Ovary (tissue), 7 donors: ENCODE measurements at regions not wholly inside any gene's neighbourhood (a gene's known extent, or its start where the extent isn't known, plus 50 kb on each side); places are given as distances from the start of the nearest gene placed in this dataset.

Experiments used
- DNase-seq, 5 donors: peaks; one replicate each; pipeline ENCODE4 v3.0.0-alpha.2; 2019 to 2020
- H3K27ac ChIP-seq, 2 donors: fragments of 200-600 bp; one replicate each; pipeline versions ENCODE4 v1.5.1 to v1.8.0; 2019 to 2022
- H3K27me3 ChIP-seq: fragments of 200-600 bp; one replicate; pipeline ENCODE4 v1.8.0; 2022
- H3K36me3 ChIP-seq: fragments of 200-600 bp; sonication (generic); one replicate; pipeline ENCODE4 v1.5.1; 2019
- H3K4me1 ChIP-seq: one replicate; pipeline ENCODE4 v1.8.1; 2013; ENCODE audit warnings: mild to moderate bottlenecking, moderate library complexity; ENCODE audit not compliant: insufficient read depth
- H3K4me3 ChIP-seq: fragments of 200-600 bp; sonication (generic); one replicate; pipeline ENCODE4 v1.5.1; 2017
- H3K9me3 ChIP-seq, 2 donors: fragments of 200-600 bp in 1 of 2; sonication (generic) in 1 of 2; one replicate each; pipeline versions ENCODE4 v1.5.1 to v1.8.1; 2013 to 2019; ENCODE audit warnings: mild to moderate bottlenecking in 1 of 2, moderate library complexity in 1 of 2
- EP300 ChIP-seq: sonication (generic); formaldehyde crosslinking; IDR thresholded peaks from one replicate; pipeline ENCODE4 v1.6.1; 2017; ENCODE audit warnings: antibody characterized with exemption
- POLR2A ChIP-seq: fragments of 450-650 bp; IDR thresholded peaks from one replicate; pipeline ENCODE4 v1.6.1; 2017; ENCODE audit warnings: antibody characterized with exemption, mild to moderate bottlenecking, moderate library complexity
- WGBS, 3 donors: extraction: QIAGEN DNeasy Blood & Tissue Kit in 1 of 3; methylation state at CpG; one replicate each; pipeline versions ENCODE4 v1.1.5 to v1.1.7; 2013 to 2017; 5-methylcytosine and 5-hydroxymethylcytosine counted together
- intact Hi-C, 4 donors: fragments of 100-400 bp; cut with DNase I; formaldehyde crosslinking; loops; one replicate each; pipeline versions ENCODE4 v1.11.0 to v1.15.1; 2022 to 2023
- TF ChIP-seq, protein P1 (sequence below), 3 donors: fragments of 450-650 bp in 2 of 3; fragments of 200-600 bp in 1 of 3; IDR thresholded peaks; one replicate each; pipeline versions ENCODE4 v1.5.1 to v1.8.0; 2016 to 2022; ENCODE audit warnings: antibody characterized with exemption in 3 of 3, mild to moderate bottlenecking in 1 of 3
- donor health status: DM: no; HTN: no; CAD: no; lungs with moderate emphysema.
- donor health status: DM: no; HTN: no; CAD: no.
- donor health status: Bipolar disorder and iron deficiency.
- donor health status: DM: no; HTN: no; CAD: no.
- donor health status: DM: yes; HTN: yes; CAD: no.

DNA sequence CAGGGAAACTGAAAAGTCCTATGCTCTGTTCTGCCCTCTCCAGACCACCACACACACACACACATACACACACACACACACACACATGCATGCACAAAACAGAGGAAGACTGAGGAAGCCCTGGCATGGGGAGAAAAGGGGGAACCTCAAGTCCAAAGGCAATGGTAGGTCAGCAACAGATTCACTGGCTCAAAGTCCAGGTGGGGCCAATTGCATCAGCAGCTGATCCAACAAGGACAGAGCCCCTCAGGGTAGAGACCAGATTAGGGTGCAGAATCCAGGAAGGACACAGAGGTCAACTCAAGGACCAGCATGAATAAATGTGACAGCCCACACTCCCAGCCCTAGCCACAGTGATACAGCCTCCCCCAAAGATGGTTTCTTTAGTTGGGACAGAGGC, 425.0 kb upstream of the SOX5 start:
- intact Hi-C loops, result no loop called here
- TF ChIP-seq, protein P1, sequence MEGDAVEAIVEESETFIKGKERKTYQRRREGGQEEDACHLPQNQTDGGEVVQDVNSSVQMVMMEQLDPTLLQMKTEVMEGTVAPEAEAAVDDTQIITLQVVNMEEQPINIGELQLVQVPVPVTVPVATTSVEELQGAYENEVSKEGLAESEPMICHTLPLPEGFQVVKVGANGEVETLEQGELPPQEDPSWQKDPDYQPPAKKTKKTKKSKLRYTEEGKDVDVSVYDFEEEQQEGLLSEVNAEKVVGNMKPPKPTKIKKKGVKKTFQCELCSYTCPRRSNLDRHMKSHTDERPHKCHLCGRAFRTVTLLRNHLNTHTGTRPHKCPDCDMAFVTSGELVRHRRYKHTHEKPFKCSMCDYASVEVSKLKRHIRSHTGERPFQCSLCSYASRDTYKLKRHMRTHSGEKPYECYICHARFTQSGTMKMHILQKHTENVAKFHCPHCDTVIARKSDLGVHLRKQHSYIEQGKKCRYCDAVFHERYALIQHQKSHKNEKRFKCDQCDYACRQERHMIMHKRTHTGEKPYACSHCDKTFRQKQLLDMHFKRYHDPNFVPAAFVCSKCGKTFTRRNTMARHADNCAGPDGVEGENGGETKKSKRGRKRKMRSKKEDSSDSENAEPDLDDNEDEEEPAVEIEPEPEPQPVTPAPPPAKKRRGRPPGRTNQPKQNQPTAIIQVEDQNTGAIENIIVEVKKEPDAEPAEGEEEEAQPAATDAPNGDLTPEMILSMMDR (IDR thresholded peaks at IDR 0.05), result no peak
- TF ChIP-seq EP300 (no peak), POLR2A (no peak)
- no peak for DNase-seq
- Histone ChIP-seq H3K36me3 (no peaks in the 10 kb centered on the region), H3K9me3 (no peaks in the 10 kb centered on the region), H3K4me3 (no peak overlapping the region), H3K27me3 (no peaks in the 10 kb centered on the region), H3K27ac (no peak overlapping the region), H3K4me1 (no peaks in the 10 kb centered on the region)

DNA sequence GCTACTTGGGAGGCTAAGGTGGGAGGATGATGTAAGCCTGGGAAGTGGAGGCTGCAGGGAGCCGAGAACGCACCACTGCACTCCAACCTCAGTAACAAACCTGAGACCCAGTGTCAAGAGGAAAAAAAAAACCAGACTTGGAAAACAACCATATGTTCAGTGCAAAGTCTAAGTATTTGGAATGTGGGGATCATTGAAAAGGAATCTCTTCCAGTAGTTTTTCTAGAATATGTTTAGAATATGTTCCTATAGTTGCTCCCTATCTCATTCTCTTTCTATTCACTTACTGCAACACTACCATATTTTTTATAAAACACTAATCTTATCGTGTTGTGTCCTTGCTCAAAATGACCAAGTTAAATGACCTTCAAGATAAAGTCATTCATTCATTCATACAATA, 423.5 kb upstream of the SOX5 start:
- no peaks in the 10 kb centered on the region for H3K4me1 ChIP-seq
- no peak for DNase-seq
- H3K4me3 ChIP-seq, result no peak overlapping the region
- H3K27me3 ChIP-seq, result no peaks in the 10 kb centered on the region
- no peaks in the 10 kb centered on the region for H3K9me3 ChIP-seq
- 89 to 94% (median 91%) methylated on average over 3 of the region's 3 CpGs for WGBS, 3 donors
- H3K27ac ChIP-seq, result no peak overlapping the region
- H3K36me3 ChIP-seq, result no peaks in the 10 kb centered on the region
- TF ChIP-seq, protein P1 (IDR thresholded peaks at IDR 0.05), result no peak
- TF ChIP-seq EP300 (no peak), POLR2A (no peak)
- intact Hi-C loops, result no loop called here

DNA sequence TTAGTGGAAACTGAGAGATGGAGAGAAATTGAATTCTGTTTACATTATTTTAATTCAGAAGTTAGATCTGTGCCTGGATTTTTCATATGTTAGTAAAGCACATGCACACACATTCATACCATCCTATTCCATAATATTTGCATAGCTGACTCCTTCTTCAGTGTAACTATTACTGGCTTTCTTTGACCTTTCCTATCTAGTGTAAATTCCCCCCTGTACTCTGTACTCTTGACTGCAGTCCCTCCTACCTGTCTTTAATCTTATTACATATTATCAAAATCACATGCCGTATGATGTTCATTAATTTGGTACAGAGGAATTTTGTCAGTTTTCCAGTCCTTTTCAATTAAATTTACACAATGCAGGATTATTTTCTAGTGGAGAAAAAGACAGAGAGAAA, 417.0 kb upstream of the SOX5 start:
- TF ChIP-seq, protein P1 (IDR thresholded peaks at IDR 0.05), result no peak
- TF ChIP-seq EP300 (no peak), POLR2A (no peak)
- Histone ChIP-seq H3K9me3 (no peaks in the 10 kb centered on the region), H3K27me3 (no peaks in the 10 kb centered on the region), H3K36me3 (no peaks in the 10 kb centered on the region), H3K27ac (no peak overlapping the region), H3K4me1 (no peaks in the 10 kb centered on the region), H3K4me3 (no peak overlapping the region)
- no peak for DNase-seq
- intact Hi-C loops, result no loop called here
- WGBS, 3 donors, result 77 to 91% (median 86%) methylated on average over 1 of the region's 1 CpG

DNA sequence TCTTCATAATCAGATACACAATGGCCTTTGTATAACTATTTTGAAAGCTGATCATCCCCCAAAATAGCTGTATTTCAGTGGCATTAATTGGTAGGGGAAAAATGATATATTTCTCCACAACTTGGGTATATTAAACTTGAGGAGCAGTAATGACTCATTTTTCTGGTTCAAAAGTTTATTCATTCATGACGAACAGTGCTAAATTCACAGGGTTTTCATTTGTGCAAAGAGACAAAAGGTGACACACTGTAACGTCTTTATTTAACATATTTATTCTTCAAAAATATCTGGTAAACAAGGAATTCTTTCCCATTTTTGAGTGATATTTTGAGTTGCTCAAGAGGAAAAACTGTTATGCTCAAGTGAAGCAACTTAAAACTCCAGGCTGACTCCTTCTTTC, 415.5 kb upstream of the SOX5 start:
- no peaks in the 10 kb centered on the region for H3K4me1 ChIP-seq
- H3K36me3 ChIP-seq, result no peaks in the 10 kb centered on the region
- H3K9me3 ChIP-seq, result no peaks in the 10 kb centered on the region
- H3K27ac ChIP-seq, result no peak overlapping the region
- H3K27me3 ChIP-seq, result no peaks in the 10 kb centered on the region
- no peak for DNase-seq
- intact Hi-C loops, result loop anchor here in 1 of 4 donors (5.0 kb wide), 1 partner anchor 318 kb away; no protein-coding TSS in a partner anchor
- H3K4me3 ChIP-seq, result no peak overlapping the region
- WGBS, 3 donors, result 49 to 77% (median 68%) methylated on average over 2 of the region's 2 CpGs
- TF ChIP-seq POLR2A (no peak), EP300 (no peak)
- TF ChIP-seq, protein P1 (IDR thresholded peaks at IDR 0.05), result no peak
